ENCODE measurements at regions not wholly inside any gene's neighbourhood (a gene's known extent, or its start where the extent isn't known, plus 50 kb on each side); places are given as distances from the start of the nearest gene placed in this dataset.
"Not testable (repeated sequence)": the region's sequence is repeated elsewhere in the genome, so short reads cannot be mapped to it uniquely, and the experiment has no call there.

DNA sequence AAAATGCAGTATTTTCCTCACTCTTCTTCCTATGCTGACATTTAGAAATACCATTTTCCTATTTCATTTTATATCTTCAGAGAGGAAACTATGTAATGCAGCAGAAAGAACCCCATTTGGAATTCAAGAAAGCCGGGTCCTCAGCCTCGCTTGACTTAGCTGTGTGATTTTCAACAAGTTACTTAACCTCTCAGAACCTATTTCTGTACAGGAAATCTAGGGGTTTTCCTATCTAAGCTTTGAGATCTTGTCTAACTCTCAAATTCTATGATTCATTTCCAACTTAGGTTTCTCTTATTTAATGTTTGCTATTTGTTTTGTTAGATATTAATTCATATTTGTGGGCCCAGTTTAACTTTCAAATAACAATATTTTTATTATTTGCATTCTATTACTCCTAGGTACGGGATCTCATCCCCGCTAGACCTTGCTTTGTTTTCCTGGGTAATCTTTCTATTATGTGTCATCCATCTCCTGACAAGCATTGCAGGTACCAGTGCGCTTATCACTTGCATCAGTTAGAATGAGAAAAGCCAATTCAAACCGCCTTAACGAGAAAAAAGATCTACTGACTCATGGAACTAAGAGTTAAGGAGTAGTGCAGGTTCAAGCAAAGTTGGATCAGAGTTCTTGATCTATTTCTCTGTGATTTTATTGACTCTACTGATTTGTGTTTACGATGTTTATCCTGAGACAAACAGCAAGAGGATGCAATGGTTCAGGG is 70.6 kb upstream of the BHLHE40 start:
- no peaks in the 10 kb centered on the region for H3K27me3 ChIP-seq
- H3K27ac ChIP-seq, result no peak overlapping the region
- no peak overlapping the region for H3K4me3 ChIP-seq
- no peaks in the 10 kb centered on the region for H3K9me3 ChIP-seq
- H3K4me1 ChIP-seq, result no peaks in the 10 kb centered on the region
- no peaks in the 10 kb centered on the region for H3K36me3 ChIP-seq (ENCODE audit: low read depth, missing control alignments)
- intact Hi-C loops (cut with DNase I; ENCODE audit: low total_unique reads), result no loop called here
- 95 to 97% methylated on average over 8 of the region's 8 CpGs for WGBS, 2 donors
- DNase-seq, result no peak
- TF ChIP-seq POLR2A (IDR thresholded peaks at IDR 0.05), result no peak
- TF ChIP-seq, protein P1, sequence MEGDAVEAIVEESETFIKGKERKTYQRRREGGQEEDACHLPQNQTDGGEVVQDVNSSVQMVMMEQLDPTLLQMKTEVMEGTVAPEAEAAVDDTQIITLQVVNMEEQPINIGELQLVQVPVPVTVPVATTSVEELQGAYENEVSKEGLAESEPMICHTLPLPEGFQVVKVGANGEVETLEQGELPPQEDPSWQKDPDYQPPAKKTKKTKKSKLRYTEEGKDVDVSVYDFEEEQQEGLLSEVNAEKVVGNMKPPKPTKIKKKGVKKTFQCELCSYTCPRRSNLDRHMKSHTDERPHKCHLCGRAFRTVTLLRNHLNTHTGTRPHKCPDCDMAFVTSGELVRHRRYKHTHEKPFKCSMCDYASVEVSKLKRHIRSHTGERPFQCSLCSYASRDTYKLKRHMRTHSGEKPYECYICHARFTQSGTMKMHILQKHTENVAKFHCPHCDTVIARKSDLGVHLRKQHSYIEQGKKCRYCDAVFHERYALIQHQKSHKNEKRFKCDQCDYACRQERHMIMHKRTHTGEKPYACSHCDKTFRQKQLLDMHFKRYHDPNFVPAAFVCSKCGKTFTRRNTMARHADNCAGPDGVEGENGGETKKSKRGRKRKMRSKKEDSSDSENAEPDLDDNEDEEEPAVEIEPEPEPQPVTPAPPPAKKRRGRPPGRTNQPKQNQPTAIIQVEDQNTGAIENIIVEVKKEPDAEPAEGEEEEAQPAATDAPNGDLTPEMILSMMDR (IDR thresholded peaks at IDR 0.05), result no peak

DNA sequence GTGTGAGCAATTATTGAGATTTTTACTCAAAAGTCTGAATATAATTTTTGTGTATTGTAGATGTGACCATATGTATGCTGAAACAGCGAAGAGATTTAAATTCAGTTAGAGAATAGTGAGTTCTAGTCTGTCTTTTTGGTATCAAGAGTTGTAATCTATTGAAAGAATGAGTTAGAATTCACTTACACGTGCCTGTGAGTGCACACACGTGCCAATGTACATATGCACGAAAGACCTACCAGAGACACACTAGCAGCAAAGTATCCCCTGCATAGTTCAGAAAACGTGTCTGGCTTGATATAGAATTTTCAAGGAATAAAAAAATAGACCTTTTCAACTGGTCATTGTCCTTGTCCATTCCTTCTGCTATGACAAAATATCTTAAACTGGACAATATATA is 64.8 kb upstream of the BHLHE40 start:
- H3K4me3 ChIP-seq, result no peak overlapping the region
- H3K27ac ChIP-seq, result no peak overlapping the region
- H3K4me1 ChIP-seq, result no peaks in the 10 kb centered on the region
- H3K36me3 ChIP-seq (ENCODE audit: low read depth, missing control alignments), result no peaks in the 10 kb centered on the region
- DNase-seq, result no peak
- 89 to 92% methylated on average over 5 of the region's 5 CpGs for WGBS, 2 donors
- H3K9me3 ChIP-seq, result no peaks in the 10 kb centered on the region
- intact Hi-C loops (cut with DNase I; ENCODE audit: low total_unique reads), result no loop called here
- no peaks in the 10 kb centered on the region for H3K27me3 ChIP-seq
- TF ChIP-seq, protein P1 (IDR thresholded peaks at IDR 0.05), result no peak
- no peak for TF ChIP-seq POLR2A (IDR thresholded peaks at IDR 0.05)

DNA sequence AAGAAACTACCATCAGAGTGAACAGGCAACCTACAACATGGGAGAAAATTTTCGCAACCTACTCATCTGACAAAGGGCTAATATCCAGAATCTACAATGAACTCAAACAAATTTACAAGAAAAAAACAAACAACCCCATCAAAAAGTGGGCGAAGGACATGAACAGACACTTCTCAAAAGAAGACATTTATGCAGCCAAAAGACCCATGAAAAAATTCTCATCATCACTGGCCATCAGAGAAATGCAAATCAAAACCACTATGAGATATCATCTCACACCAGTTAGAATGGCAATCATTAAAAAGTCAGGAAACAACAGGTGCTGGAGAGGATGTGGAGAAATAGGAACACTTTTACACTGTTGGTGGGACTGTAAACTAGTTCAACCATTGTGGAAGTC is 57.6 kb upstream of the BHLHE40 start:
- H3K9me3 ChIP-seq; H3K36me3 ChIP-seq (ENCODE audit: low read depth, missing control alignments); H3K27ac ChIP-seq; H3K4me3 ChIP-seq; H3K27me3 ChIP-seq; intact Hi-C loops (cut with DNase I; ENCODE audit: low total_unique reads); DNase-seq; H3K4me1 ChIP-seq: not testable (repeated sequence)
- 100% methylated on average over 1 of the region's 2 CpGs for WGBS, 2 donors

DNA sequence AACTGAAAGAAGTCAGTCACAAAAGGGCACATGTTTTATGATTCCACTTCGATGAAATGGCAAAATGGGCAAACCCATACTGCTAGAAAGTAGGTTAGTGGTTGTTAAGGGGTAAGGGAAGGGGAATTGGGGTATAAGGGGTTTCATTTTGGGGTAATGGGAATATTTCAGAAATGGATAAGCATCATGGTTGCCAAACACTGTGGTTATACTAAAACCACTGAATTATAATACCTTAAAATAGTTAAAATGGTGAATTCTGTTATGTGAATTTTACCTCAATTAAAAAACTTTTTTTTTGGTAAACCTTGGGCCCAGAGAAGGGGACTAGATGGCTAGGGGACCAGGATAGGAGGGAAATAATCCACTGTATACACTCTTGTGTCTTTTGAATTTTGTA is 52.3 kb upstream of the BHLHE40 start:
- TF ChIP-seq, protein P1 (IDR thresholded peaks at IDR 0.05), result no peak
- TF ChIP-seq POLR2A (IDR thresholded peaks at IDR 0.05), result no peak

DNA sequence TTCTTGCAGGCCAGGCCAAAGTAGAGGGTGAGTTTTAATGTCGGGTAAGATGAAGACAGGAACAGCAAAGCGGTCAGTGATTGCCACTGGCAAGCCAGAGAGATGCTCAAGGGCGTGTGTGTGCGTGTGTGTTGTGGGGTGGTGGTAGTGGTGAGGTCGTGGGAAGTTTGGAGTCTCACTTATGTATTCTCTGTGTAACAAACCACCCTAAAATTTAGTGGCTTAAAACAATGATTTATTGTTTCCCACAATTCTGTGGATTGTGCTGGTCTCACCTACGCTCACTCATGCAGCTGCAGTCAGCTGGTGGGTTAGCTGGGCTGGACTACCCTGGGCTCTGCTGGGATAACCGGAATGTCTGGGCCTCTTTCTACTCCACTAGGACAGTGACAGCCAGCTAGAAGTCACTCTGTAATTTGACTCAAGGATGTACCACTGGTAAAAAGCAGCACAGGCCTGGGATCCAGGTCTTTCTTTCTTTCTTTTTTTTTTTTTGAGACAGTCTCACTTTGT is 50.9 kb upstream of the BHLHE40 start:
- H3K36me3 ChIP-seq (ENCODE audit: low read depth, missing control alignments), result no peaks in the 10 kb centered on the region
- no peak for DNase-seq
- no peaks in the 10 kb centered on the region for H3K27me3 ChIP-seq
- WGBS, 2 donors, result 78 to 95% methylated on average over 7 of the region's 7 CpGs
- no peak overlapping the region for H3K27ac ChIP-seq
- no peaks in the 10 kb centered on the region for H3K4me1 ChIP-seq
- TF ChIP-seq POLR2A (IDR thresholded peaks at IDR 0.05), result no peak
- TF ChIP-seq, protein P1 (IDR thresholded peaks at IDR 0.05), result no peak
- intact Hi-C loops (cut with DNase I; ENCODE audit: low total_unique reads), result no loop called here
- no peak overlapping the region for H3K4me3 ChIP-seq
- H3K9me3 ChIP-seq, result no peaks in the 10 kb centered on the region

More for the DNA sequence above, 52.3 kb upstream of the BHLHE40 start:
- no peaks in the 10 kb centered on the region for H3K9me3 ChIP-seq
- no peaks in the 10 kb centered on the region for H3K36me3 ChIP-seq (ENCODE audit: low read depth, missing control alignments)
- 83 to 98% methylated on average over 1 of the region's 1 CpG for WGBS, 2 donors
- H3K4me1 ChIP-seq, result no peaks in the 10 kb centered on the region
- no peak overlapping the region for H3K4me3 ChIP-seq
- intact Hi-C loops (cut with DNase I; ENCODE audit: low total_unique reads), result no loop called here
- no peak overlapping the region for H3K27ac ChIP-seq
- no peak for DNase-seq
- no peaks in the 10 kb centered on the region for H3K27me3 ChIP-seq
